ENCODE measurements at regions not wholly inside any gene's neighbourhood (a gene's known extent, or its start where the extent isn't known, plus 50 kb on each side); places are given as distances from the start of the nearest gene placed in this dataset.

DNA sequence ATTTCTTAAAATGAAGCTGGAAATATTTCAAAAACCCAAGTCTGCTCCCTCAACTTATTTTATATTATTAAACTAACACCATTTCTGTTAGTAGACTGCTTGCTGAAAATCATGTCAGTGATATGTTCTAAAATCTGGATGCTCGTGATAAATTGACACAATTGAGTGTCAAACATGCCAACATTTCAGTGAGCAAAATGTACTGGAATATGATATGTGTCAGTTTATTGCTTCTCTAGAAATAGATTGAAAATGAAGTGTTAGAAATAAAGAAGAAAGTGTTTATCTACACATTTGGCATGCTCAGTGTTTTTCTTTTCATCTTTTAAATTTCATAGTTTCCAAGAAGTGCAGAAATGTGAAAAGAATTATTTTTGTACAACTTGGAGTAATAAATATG, 624.6 kb downstream of the SI start:
- TF ChIP-seq, protein P1, sequence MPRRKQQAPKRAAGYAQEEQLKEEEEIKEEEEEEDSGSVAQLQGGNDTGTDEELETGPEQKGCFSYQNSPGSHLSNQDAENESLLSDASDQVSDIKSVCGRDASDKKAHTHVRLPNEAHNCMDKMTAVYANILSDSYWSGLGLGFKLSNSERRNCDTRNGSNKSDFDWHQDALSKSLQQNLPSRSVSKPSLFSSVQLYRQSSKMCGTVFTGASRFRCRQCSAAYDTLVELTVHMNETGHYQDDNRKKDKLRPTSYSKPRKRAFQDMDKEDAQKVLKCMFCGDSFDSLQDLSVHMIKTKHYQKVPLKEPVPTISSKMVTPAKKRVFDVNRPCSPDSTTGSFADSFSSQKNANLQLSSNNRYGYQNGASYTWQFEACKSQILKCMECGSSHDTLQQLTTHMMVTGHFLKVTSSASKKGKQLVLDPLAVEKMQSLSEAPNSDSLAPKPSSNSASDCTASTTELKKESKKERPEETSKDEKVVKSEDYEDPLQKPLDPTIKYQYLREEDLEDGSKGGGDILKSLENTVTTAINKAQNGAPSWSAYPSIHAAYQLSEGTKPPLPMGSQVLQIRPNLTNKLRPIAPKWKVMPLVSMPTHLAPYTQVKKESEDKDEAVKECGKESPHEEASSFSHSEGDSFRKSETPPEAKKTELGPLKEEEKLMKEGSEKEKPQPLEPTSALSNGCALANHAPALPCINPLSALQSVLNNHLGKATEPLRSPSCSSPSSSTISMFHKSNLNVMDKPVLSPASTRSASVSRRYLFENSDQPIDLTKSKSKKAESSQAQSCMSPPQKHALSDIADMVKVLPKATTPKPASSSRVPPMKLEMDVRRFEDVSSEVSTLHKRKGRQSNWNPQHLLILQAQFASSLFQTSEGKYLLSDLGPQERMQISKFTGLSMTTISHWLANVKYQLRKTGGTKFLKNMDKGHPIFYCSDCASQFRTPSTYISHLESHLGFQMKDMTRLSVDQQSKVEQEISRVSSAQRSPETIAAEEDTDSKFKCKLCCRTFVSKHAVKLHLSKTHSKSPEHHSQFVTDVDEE (CRISPR knock-in tag; IDR thresholded peaks at IDR 0.05) = no peak
- TF ChIP-seq ZC3H10 (CRISPR knock-in tag; IDR thresholded peaks at IDR 0.05) (no peak), ZNF70 (CRISPR knock-in tag; IDR thresholded peaks at IDR 0.05) (no peak), PATZ1 (CRISPR knock-in tag; IDR thresholded peaks at IDR 0.05; ENCODE audit: borderline replicate concordance) (no peak), RARB (CRISPR knock-in tag; IDR thresholded peaks at IDR 0.05) (no peak), ZFP30 (CRISPR knock-in tag; IDR thresholded peaks at IDR 0.05) (no peak), ZFP3 (CRISPR knock-in tag; IDR thresholded peaks at IDR 0.05) (no peak)
